ENCODE measurements at regions not wholly inside any gene's neighbourhood (a gene's known extent, or its start where the extent isn't known, plus 50 kb on each side); places are given as distances from the start of the nearest gene placed in this dataset.
"Not testable (repeated sequence)": the region's sequence is repeated elsewhere in the genome, so short reads cannot be mapped to it uniquely, and the experiment has no call there.

DNA sequence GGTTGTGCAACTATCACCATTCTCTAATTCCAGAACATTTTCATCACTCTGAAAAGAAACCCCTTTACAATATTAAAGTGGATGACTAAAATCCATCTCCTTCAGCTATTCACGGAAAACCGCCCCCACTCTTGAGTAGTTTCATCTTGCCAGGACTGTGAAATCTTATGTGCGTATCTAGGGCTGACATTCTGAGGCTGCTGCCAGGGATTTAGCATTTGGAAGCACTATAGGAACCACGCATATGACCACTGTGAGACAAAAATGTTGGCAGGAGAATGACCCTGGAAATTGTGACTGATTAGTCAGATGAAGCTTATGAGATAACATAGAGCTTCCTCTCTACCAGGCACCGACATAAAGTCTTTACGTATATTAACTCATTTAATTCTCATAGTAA, 305.2 kb upstream of the PDE3A start:
- DNase-seq (ENCODE audit: low read depth) = peak; percentile 87
- TF ChIP-seq, protein P1, sequence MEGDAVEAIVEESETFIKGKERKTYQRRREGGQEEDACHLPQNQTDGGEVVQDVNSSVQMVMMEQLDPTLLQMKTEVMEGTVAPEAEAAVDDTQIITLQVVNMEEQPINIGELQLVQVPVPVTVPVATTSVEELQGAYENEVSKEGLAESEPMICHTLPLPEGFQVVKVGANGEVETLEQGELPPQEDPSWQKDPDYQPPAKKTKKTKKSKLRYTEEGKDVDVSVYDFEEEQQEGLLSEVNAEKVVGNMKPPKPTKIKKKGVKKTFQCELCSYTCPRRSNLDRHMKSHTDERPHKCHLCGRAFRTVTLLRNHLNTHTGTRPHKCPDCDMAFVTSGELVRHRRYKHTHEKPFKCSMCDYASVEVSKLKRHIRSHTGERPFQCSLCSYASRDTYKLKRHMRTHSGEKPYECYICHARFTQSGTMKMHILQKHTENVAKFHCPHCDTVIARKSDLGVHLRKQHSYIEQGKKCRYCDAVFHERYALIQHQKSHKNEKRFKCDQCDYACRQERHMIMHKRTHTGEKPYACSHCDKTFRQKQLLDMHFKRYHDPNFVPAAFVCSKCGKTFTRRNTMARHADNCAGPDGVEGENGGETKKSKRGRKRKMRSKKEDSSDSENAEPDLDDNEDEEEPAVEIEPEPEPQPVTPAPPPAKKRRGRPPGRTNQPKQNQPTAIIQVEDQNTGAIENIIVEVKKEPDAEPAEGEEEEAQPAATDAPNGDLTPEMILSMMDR (conservative IDR thresholded peaks at IDR 0.05; ENCODE audit: control insufficient read depth, insufficient read depth, low read depth, low read length) = no peak
- H3K4me3 ChIP-seq (ENCODE audit: control insufficient read depth, low read depth, low read length) = no peak overlapping the region

DNA sequence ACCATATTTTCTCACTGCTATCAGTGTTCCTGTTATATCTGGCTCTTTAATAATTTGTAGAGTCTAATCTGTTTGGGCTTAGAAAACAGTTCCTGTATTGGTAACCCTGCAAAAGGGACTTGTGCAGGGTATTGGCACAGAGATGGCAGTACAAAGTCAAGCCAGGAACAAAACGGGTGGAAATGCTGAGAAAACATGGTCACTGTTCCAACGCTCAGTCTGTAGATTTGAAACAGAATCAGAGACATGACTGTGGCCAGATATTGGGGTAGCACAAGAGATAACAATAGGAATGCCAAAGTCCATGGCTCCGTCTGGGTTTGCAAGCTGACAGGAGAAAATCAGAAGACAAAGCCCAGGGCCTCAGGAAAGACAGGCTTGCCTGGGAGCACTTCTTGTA, 290.7 kb upstream of the PDE3A start:
- DNase-seq (ENCODE audit: low read depth) = no peak
- no peak overlapping the region for H3K4me3 ChIP-seq (ENCODE audit: control insufficient read depth, low read depth, low read length)
- TF ChIP-seq, protein P1 (conservative IDR thresholded peaks at IDR 0.05; ENCODE audit: control insufficient read depth, insufficient read depth, low read depth, low read length) = no peak

DNA sequence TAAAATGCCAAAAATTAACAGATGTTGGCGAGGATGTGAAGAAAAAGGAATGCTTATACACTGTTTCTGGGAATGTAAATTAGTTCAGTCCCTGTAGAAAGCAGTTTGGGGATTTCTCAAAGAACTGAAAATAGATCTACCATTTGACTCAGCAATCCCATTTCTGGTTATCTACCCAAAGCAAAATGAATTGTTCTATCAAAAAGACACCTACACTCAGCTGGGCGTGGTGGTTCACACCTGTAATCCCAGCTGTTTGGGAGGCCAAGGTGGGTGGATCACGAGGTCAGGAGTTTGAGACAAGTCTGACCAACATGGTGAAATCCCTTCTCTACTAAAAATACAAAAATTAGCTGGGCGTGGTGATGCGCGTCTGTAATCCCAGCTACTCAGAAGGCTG, 279.3 kb upstream of the PDE3A start:
- no peak for DNase-seq (ENCODE audit: low read depth)
- H3K4me3 ChIP-seq (ENCODE audit: control insufficient read depth, low read depth, low read length) = no peak overlapping the region

DNA sequence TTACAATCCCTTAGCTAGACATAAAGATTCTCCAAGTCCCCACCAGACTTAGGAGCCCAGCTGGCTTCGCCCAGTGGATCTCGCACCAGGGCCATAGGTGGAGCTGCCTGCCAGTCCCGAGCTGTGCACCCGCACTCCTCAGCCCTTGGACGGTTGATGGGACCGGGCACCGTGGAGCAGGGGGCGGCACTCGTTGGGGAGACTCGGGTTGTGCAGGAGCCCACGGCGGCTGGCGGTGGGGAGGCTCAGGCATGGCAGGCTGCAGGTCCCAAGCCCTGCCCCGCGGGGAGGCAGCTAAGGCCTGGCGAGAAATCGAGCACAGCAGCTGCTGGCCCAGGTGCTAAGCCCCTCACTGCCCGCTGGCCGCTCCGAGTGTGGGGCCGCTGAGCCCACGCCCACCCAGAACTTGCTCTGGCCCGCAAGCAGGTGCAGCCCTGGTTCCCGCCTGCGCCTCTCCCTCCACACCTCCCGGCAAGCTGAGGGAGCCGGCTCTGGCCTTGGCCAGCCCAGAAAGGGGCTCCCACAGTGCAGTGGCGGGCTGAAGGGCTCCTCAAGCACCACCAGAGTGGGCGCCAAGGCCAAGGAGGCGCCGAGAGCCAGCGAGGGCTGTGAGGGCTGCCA, 275.0 kb upstream of the PDE3A start:
- H3K4me3 ChIP-seq (ENCODE audit: control insufficient read depth, low read depth, low read length) = not testable (repeated sequence)

More for the DNA sequence above, 279.3 kb upstream of the PDE3A start:
- TF ChIP-seq, protein P1 (conservative IDR thresholded peaks at IDR 0.05; ENCODE audit: control insufficient read depth, insufficient read depth, low read depth, low read length) = no peak

DNA sequence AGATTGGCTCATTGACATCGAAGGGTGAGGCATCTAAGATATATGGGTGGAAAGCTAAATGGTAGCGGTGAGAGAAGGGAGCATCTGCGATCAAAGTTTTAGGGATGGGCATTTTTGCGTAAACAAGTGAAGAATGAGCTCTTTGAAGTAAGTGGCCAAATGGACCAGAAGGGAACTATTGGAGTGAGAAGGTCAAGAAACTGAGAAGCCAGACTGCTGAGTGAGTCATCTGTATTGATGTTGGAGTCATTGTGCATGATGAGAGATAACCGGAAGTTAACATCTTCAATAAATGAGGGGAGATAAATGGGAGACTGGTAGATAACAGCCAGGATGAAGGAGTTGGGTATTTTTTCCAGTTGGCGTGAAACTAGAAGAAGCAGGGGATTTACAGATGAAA, 271.9 kb upstream of the PDE3A start:
- TF ChIP-seq, protein P1 (conservative IDR thresholded peaks at IDR 0.05; ENCODE audit: control insufficient read depth, insufficient read depth, low read depth, low read length) = no peak

More for the DNA sequence above, 275.0 kb upstream of the PDE3A start:
- DNase-seq (ENCODE audit: low read depth) = not testable (repeated sequence)

DNA sequence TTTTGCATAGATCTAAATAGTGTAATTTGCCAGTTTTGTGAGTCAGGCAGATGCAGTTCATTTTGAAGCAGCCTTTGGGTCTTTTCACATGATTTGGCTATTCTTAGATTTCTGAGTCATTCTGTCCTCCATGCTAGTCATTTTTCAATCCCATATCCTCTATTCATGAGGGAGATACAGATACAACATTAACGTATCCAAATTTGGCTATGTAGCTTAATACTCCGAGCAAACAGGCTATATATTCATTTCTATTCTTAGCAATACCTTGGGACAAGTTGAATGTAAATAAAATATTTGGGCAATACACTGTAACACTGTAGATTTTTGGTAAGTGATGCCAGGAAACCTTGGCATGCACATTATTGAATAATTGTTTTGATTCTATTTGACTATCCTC, 270.7 kb upstream of the PDE3A start:
- DNase-seq (ENCODE audit: low read depth) = peak; percentile 79
- TF ChIP-seq, protein P1 (conservative IDR thresholded peaks at IDR 0.05; ENCODE audit: control insufficient read depth, insufficient read depth, low read depth, low read length) = no peak

More for the DNA sequence above, 271.9 kb upstream of the PDE3A start:
- DNase-seq (ENCODE audit: low read depth) = peak; percentile 55
- no peak overlapping the region for H3K4me3 ChIP-seq (ENCODE audit: control insufficient read depth, low read depth, low read length)

DNA sequence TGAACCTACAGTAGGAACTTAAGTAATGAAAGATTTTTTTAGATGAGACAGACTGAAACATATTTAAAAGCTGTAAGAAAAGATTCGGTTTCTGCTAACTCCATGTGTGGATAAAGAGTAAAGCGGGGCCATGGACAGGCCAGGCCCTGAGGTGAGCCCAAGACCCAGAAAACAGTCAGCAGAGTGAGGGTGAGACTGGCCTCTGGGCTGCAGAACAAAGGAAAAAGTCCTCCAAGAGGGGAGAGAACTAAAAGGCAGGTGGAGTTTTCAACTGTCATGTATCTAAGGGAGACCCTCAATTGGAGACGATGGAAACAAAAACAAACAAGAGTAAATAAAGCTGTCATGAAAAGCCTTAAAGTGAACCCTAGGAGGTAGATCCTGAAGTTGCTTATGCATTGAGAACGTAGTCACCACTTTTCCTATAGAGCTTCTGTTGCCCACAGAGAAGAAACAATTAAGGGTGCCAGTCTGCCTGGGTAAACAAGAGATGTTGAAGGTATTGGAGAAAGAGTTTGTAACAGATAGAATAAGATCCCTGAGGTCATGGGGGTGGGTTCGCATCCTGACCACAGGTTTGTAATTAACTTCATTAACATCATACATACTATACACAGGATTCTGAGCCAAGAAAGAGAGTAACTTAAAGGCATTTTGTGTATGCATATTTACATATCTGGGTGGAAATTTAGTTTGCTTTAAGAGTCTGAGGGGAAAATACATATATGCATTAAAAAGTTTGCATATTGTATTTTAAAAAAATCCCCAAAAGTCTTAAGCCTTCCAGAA, 268.7 kb upstream of the PDE3A start:
- TF ChIP-seq, protein P1 (conservative IDR thresholded peaks at IDR 0.05; ENCODE audit: control insufficient read depth, insufficient read depth, low read depth, low read length) = no peak
- no peak overlapping the region for H3K4me3 ChIP-seq (ENCODE audit: control insufficient read depth, low read depth, low read length)
- no peak for DNase-seq (ENCODE audit: low read depth)

More for the DNA sequence above, 270.7 kb upstream of the PDE3A start:
- no peak overlapping the region for H3K4me3 ChIP-seq (ENCODE audit: control insufficient read depth, low read depth, low read length)
